Suprapubic skin (tissue), 3 donors: ENCODE measurements at regions not wholly inside any gene's neighbourhood (a gene's known extent, or its start where the extent isn't known, plus 50 kb on each side); places are given as distances from the start of the nearest gene placed in this dataset.

ENCODE experiments used
- EP300 ChIP-seq: sonication (generic); formaldehyde crosslinking; IDR thresholded peaks from one replicate; pipeline ENCODE4 v1.6.1; 2017; ENCODE audit warnings: antibody characterized with exemption
- POLR2A ChIP-seq, 2 donors: fragments of 450-650 bp; IDR thresholded peaks; one replicate each; pipeline ENCODE4 v1.6.1; 2017; ENCODE audit warnings: antibody characterized with exemption in 2 of 2, mild to moderate bottlenecking in 2 of 2, moderate library complexity in 2 of 2
- TF ChIP-seq, protein P1 (sequence below), 2 donors: fragments of 200-600 bp in 1 of 2; fragments of 450-650 bp in 1 of 2; sonication (generic) in 1 of 2; IDR thresholded peaks; one replicate each; pipeline ENCODE4 v1.5.1; 2016 to 2019; ENCODE audit warnings: antibody characterized with exemption in 2 of 2, mild to moderate bottlenecking in 1 of 2, moderate library complexity in 1 of 2

DNA sequence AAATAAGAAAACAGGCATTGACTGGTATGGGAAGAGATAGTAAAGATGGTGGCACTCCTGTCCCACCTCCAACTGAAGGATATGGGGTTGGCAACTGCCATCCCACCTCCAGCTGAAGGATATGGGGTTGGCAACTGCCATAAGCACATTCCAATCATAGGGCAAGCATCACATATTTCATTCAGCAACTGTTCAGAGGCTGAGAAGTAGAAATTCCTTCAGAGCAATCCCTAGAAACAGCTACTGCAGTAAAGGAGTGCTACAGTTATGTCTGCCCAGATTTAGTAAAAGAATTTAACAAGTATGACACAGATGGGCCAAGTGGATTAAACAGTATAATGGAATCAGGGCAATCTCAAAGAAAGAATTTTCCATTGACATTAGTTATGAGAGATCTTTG is 156.8 kb downstream of the IMPG2 start:
- TF ChIP-seq, protein P1, sequence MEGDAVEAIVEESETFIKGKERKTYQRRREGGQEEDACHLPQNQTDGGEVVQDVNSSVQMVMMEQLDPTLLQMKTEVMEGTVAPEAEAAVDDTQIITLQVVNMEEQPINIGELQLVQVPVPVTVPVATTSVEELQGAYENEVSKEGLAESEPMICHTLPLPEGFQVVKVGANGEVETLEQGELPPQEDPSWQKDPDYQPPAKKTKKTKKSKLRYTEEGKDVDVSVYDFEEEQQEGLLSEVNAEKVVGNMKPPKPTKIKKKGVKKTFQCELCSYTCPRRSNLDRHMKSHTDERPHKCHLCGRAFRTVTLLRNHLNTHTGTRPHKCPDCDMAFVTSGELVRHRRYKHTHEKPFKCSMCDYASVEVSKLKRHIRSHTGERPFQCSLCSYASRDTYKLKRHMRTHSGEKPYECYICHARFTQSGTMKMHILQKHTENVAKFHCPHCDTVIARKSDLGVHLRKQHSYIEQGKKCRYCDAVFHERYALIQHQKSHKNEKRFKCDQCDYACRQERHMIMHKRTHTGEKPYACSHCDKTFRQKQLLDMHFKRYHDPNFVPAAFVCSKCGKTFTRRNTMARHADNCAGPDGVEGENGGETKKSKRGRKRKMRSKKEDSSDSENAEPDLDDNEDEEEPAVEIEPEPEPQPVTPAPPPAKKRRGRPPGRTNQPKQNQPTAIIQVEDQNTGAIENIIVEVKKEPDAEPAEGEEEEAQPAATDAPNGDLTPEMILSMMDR (IDR thresholded peaks at IDR 0.05): no peak
- TF ChIP-seq POLR2A (IDR thresholded peaks at IDR 0.05): no peak
- TF ChIP-seq EP300: no peak
